B cell (primary cell): ENCODE measurements at regions not wholly inside any gene's neighbourhood (a gene's known extent, or its start where the extent isn't known, plus 50 kb on each side); places are given as distances from the start of the nearest gene placed in this dataset.
"Not testable (repeated sequence)": the region's sequence is repeated elsewhere in the genome, so short reads cannot be mapped to it uniquely, and the experiment has no call there.

Experiments used
- ATAC-seq: fragments of 200-7000 bp; cut with Tn5 transposase; one replicate; pipeline ENCODE4 v1.10.0; 2021; ENCODE audit warnings: low read depth, mild to moderate bottlenecking, moderate number of reproducible peaks, moderate library complexity
- CTCF ChIA-PET: fragments of 350-600 bp; sonication (Branson Sonifier 250); formaldehyde crosslinking; loops from one replicate; lab custom pipeline; 2021; ENCODE audit warnings: antibody characterized with exemption, inconsistent platforms; lab: Charles Lee
- POLR2A ChIA-PET: fragments of 350-600 bp; sonication (Branson Sonifier 250); formaldehyde crosslinking; loops from one replicate; lab custom pipeline; 2021; ENCODE audit warnings: antibody characterized with exemption; lab: Charles Lee
- DNase-seq: peaks from one replicate; pipeline ENCODE4 v3.0.0; 2013
- H2AFZ ChIP-seq: 2 replicates; pipeline ENCODE4 v1.6.1; 2012; ENCODE audit warnings: mild to moderate bottlenecking, low read depth, low read length; ENCODE audit not compliant: insufficient read depth, poor library complexity, severe bottlenecking
- H3K27ac ChIP-seq, 2 donors: 1 replicate in 1 of 2; 2 replicates in 1 of 2; pipeline ENCODE4 v1.5.1; 2012 to 2013; ENCODE audit warnings: low read length in 2 of 2, mild to moderate bottlenecking in 2 of 2, moderate library complexity in 1 of 2
- H3K27me3 ChIP-seq, 4 experiments: fragments of 200-600 bp in 1 of 4; sonication (generic) in 1 of 4; replicated peaks in 1 of 4; 1 replicate in 2 of 4; 2 replicates in 2 of 4; pipeline versions ENCODE4 v1.6.1 to v1.7.0; 2013 to 2016; ENCODE audit warnings: low read length in 3 of 4, mild to moderate bottlenecking in 2 of 4, mixed read lengths in 1 of 4, moderate library complexity in 1 of 4; ENCODE audit not compliant: insufficient read depth in 4 of 4, control insufficient read depth in 3 of 4; ENCODE audit errors: control extremely low read depth in 1 of 4
- H3K36me3 ChIP-seq, 2 experiments: replicated peaks in 1 of 2; 1 replicate in 1 of 2; 2 replicates in 1 of 2; pipeline versions ENCODE4 v1.6.1 to v1.7.1; 2013; ENCODE audit warnings: low read length in 1 of 2; ENCODE audit not compliant: insufficient read depth in 2 of 2, control insufficient read depth in 1 of 2; ENCODE audit errors: control extremely low read depth in 1 of 2, extremely low read depth in 1 of 2
- H3K4me1 ChIP-seq, 2 donors: fragments of 200-600 bp in 1 of 2; sonication (generic) in 1 of 2; 1 replicate in 1 of 2; 2 replicates in 1 of 2; pipeline versions ENCODE4 v1.5.1 to v1.6.1; 2013 to 2017; ENCODE audit warnings: low read length in 2 of 2; ENCODE audit not compliant: control insufficient read depth in 2 of 2, insufficient read depth in 2 of 2
- H3K4me2 ChIP-seq: replicated peaks from 2 replicates; pipeline ENCODE3; 2012; ENCODE audit warnings: mild to moderate bottlenecking, low read depth, low read length; ENCODE audit not compliant: poor library complexity, severe bottlenecking
- H3K4me3 ChIP-seq, 5 experiments: fragments of 200-600 bp in 1 of 5; sonication (generic) in 1 of 5; 1 replicate in 3 of 5; 2 replicates in 2 of 5; pipeline versions ENCODE4 v1.5.1 to v1.7.0; 2011 to 2016; ENCODE audit warnings: low read length in 4 of 5, mild to moderate bottlenecking in 4 of 5, low read depth in 2 of 5, control low read depth in 1 of 5, moderate library complexity in 1 of 5; ENCODE audit not compliant: insufficient read depth in 1 of 5; ENCODE audit errors: control extremely low read depth in 1 of 5, extremely low read depth in 1 of 5
- H3K79me2 ChIP-seq: fragments of 200-600 bp; sonication (generic); one replicate; pipeline ENCODE4 v1.6.0; 2016; ENCODE audit warnings: low read length; ENCODE audit not compliant: control insufficient read depth, insufficient read depth
- H3K9ac ChIP-seq: fragments of 200-600 bp; sonication (generic); 2 replicates; pipeline ENCODE4 v1.6.1; 2017; ENCODE audit warnings: mild to moderate bottlenecking, low read length, moderate library complexity
- H3K9me3 ChIP-seq, 3 donors: one replicate each; pipeline versions ENCODE4 v1.6.1 to v1.7.1; 2013; ENCODE audit warnings: low read length in 2 of 3; ENCODE audit not compliant: control insufficient read depth in 2 of 3, insufficient read depth in 1 of 3; ENCODE audit errors: control extremely low read depth in 1 of 3
- H4K20me1 ChIP-seq: 2 replicates; pipeline ENCODE4 v1.6.0; 2012; ENCODE audit warnings: mild to moderate bottlenecking, low read length; ENCODE audit not compliant: insufficient read depth, control insufficient read depth, poor library complexity, severe bottlenecking
- H3K27ac Mint-ChIP-seq: one replicate; pipeline ENCODE4 v1.8.0; 2021; ENCODE audit warnings: mixed read lengths
- H3K27me3 Mint-ChIP-seq: one replicate; pipeline ENCODE4 v1.8.0; 2021; ENCODE audit warnings: mixed read lengths
- H3K4me1 Mint-ChIP-seq: one replicate; pipeline ENCODE4 v1.8.0; 2021; ENCODE audit warnings: mixed read lengths
- H3K4me3 Mint-ChIP-seq: one replicate; pipeline ENCODE4 v1.8.0; 2021; ENCODE audit warnings: mixed read lengths
- H3K9me3 Mint-ChIP-seq: one replicate; pipeline ENCODE4 v1.8.0; 2022; ENCODE audit warnings: mixed read lengths; ENCODE audit not compliant: insufficient read depth
- EZH2 ChIP-seq: IDR thresholded peaks from 2 replicates; pipeline ENCODE4 v1.6.1; 2012; ENCODE audit warnings: borderline replicate concordance, low read depth, mild to moderate bottlenecking, moderate library complexity, low read length; ENCODE audit not compliant: insufficient read depth, poor library complexity, severe bottlenecking
- WGBS: methylation state at CpG from one replicate; pipeline ENCODE4 v1.1.5; 2013; ENCODE audit warnings: missing lambda C conversion rate; ENCODE audit not compliant: insufficient coverage; 5-methylcytosine and 5-hydroxymethylcytosine counted together
- intact Hi-C: fragments of 100-400 bp; cut with micrococcal nuclease; formaldehyde crosslinking; loops from one replicate; pipeline ENCODE4 v1.10.0; 2022
- TF ChIP-seq, protein P1 (sequence below): fragments of 200-600 bp; IDR thresholded peaks from one replicate; pipeline ENCODE4 v1.8.0; 2022; ENCODE audit warnings: antibody characterized with exemption, mild to moderate bottlenecking

DNA sequence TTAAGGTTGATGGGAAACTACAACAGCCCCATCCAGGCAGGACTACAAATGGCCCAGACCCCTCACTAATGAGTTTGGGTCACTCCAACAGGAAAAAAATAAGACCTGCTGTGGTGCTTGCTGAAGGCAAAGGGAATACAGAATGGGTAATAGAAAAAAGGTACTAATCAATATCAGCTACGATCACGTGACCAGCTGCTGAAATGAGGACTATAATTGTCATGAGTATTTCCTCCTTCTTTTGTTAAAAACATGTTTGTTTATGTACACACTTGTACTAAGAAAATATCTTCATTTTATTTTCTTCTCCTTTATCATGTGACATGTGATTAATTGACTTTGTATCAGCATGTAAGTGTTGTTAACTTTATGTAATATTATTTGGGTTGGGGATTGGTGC is 199.9 kb downstream of the GJA1 start:
- Histone ChIP-seq H3K27ac (no peak overlapping the region), H3K79me2 (no peaks in the 10 kb centered on the region), H3K9ac (no peak overlapping the region), H3K9me3 (peaks cover 0 to 7% (median 0%) of the 10 kb centered on the region in 3 donors), H3K27me3 (no peaks in the 10 kb centered on the region), H4K20me1 (no peaks in the 10 kb centered on the region), H3K36me3 (no peaks in the 10 kb centered on the region), H3K4me3 (no peak overlapping the region), H2AFZ (no peak overlapping the region), H3K4me1 (no peaks in the 10 kb centered on the region), H3K4me2 (no peak overlapping the region)
- ATAC-seq (no peak), DNase-seq (no peak)
- no CpG with 5 or more reads among the region's 2 CpGs for WGBS
- CTCF ChIA-PET, result no interaction called here
- no peaks in the 10 kb centered on the region for H3K27me3 Mint-ChIP-seq
- POLR2A ChIA-PET, result no interaction called here
- intact Hi-C loops, result no loop called here
- H3K4me1 Mint-ChIP-seq, result no peaks in the 10 kb centered on the region
- H3K4me3 Mint-ChIP-seq, result no peak overlapping the region
- peaks cover 6% of the 10 kb centered on the region for H3K9me3 Mint-ChIP-seq
- H3K27ac Mint-ChIP-seq, result no peak overlapping the region
- TF ChIP-seq EZH2, result no peak
- TF ChIP-seq, protein P1, sequence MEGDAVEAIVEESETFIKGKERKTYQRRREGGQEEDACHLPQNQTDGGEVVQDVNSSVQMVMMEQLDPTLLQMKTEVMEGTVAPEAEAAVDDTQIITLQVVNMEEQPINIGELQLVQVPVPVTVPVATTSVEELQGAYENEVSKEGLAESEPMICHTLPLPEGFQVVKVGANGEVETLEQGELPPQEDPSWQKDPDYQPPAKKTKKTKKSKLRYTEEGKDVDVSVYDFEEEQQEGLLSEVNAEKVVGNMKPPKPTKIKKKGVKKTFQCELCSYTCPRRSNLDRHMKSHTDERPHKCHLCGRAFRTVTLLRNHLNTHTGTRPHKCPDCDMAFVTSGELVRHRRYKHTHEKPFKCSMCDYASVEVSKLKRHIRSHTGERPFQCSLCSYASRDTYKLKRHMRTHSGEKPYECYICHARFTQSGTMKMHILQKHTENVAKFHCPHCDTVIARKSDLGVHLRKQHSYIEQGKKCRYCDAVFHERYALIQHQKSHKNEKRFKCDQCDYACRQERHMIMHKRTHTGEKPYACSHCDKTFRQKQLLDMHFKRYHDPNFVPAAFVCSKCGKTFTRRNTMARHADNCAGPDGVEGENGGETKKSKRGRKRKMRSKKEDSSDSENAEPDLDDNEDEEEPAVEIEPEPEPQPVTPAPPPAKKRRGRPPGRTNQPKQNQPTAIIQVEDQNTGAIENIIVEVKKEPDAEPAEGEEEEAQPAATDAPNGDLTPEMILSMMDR, result no peak

DNA sequence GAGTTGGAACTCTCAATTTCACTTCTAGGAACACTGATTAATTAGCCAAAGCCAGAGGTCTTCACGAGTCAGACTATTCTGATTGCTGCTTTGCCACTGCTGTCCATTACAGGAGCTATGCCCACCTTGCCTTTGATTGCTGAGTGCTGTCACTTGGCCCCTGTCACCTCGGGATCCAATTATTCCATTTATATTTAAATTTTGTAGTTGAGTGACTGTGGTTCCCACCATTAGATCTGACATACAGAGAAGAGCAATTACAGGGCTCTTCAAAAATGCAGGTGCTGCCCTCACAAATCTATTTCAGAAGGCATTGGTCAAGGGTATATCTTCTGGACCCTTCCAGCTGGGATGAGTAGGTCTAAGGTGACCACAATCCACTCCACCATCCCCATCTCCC is 200.8 kb downstream of the GJA1 start:
- H3K36me3 ChIP-seq, H3K27ac ChIP-seq, H3K4me3 ChIP-seq, H3K4me1 ChIP-seq, H3K4me3 Mint-ChIP-seq, H4K20me1 ChIP-seq, H3K79me2 ChIP-seq, ATAC-seq, H3K27me3 ChIP-seq, DNase-seq, CTCF ChIA-PET, H3K4me2 ChIP-seq, H3K9me3 Mint-ChIP-seq, POLR2A ChIA-PET, H2AFZ ChIP-seq, H3K4me1 Mint-ChIP-seq, H3K27ac Mint-ChIP-seq, H3K9me3 ChIP-seq, intact Hi-C loops, H3K27me3 Mint-ChIP-seq, H3K9ac ChIP-seq: not testable (repeated sequence)
- WGBS, result 80% methylated on average over 1 of the region's 2 CpGs
